Duodenal mucosa (tissue), 2 donors: ENCODE measurements at regions not wholly inside any gene's neighbourhood (a gene's known extent, or its start where the extent isn't known, plus 50 kb on each side); places are given as distances from the start of the nearest gene placed in this dataset.

Experiments
- H3K27ac ChIP-seq: one replicate; pipeline ENCODE4 v1.7.0; 2013; ENCODE audit warnings: low read depth, low read length
- H3K27me3 ChIP-seq, 2 donors: one replicate each; pipeline ENCODE4 v1.7.0; 2013; ENCODE audit warnings: low read length in 2 of 2, control low read depth in 1 of 2; ENCODE audit not compliant: insufficient read depth in 2 of 2, control insufficient read depth in 1 of 2
- H3K36me3 ChIP-seq, 2 donors: one replicate each; pipeline ENCODE4 v1.7.0; 2013; ENCODE audit warnings: low read length in 2 of 2, control low read depth in 1 of 2; ENCODE audit not compliant: insufficient read depth in 2 of 2, control insufficient read depth in 1 of 2
- H3K4me1 ChIP-seq, 2 donors: one replicate each; pipeline ENCODE4 v1.7.0; 2013; ENCODE audit warnings: low read length in 2 of 2, control low read depth in 1 of 2; ENCODE audit not compliant: insufficient read depth in 2 of 2, control insufficient read depth in 1 of 2
- H3K4me3 ChIP-seq, 2 donors: one replicate each; pipeline ENCODE4 v1.7.0; 2013; ENCODE audit warnings: low read length in 2 of 2, low read depth in 1 of 2
- H3K9ac ChIP-seq, 2 donors: one replicate each; pipeline ENCODE4 v1.7.0; 2013; ENCODE audit warnings: low read length in 2 of 2, low read depth in 1 of 2
- H3K9me3 ChIP-seq, 2 donors: one replicate each; pipeline ENCODE4 v1.7.0; 2013; ENCODE audit warnings: low read length in 2 of 2, control low read depth in 1 of 2; ENCODE audit not compliant: control insufficient read depth in 1 of 2

DNA sequence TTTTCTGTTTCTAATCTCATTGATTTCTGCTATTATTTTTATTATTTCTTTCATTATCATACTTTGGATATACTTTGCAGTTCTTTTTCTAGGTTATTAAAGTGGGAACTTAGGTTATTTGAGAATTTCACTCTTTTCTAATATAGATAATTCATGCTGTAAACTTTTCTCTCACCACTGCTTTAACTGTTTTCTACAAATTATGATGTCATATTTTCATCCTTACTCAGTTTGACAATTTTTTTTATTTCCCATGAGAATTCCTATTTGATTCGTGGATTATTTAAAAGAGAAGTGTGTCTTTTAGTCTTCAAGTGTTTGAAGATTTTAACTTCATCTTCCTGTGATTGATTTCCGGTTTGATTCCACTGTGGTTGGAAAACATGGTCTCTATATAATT is 336.8 kb upstream of the SALL1 start:
- no peak overlapping the region for H3K27ac ChIP-seq
- H3K4me1 ChIP-seq, result no peaks in the 10 kb centered on the region
- H3K9ac ChIP-seq, result no peak overlapping the region
- no peaks in the 10 kb centered on the region for H3K36me3 ChIP-seq
- no peak overlapping the region for H3K4me3 ChIP-seq
- no peaks in the 10 kb centered on the region for H3K27me3 ChIP-seq
- H3K9me3 ChIP-seq, result peaks cover 0 to 4% of the 10 kb centered on the region in 2 donors

DNA sequence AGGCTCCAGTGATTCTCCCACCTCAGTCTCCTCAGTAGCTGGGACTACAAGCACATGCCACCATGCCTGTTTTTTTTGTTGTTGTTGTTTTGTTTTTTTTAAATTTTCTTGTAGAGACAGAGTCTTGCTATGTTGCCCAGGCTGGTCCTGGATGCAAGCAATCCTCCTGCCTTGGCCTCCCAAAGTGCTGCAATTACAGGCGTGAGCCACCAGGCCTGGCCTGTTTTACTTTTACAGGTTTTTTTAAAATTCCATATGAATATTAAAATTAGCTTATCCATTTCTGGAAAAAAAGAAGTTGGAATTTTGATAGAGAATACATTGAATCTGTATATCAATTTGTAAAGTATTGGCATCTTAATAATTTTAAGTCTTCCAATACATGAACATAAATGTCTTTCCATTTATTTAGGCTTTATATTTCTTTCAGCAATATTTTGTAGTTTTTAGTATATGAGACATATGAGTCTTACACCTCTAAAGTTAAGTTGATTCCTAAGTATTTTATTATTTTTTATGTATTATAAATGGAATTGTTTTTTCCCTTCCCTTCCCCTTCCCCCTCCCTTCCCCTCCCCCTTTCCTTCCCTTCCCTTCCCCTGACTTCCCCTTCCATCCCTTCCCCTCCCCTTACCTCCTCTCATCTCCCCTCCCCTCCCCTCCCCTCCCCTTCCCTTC is 323.5 kb upstream of the SALL1 start:
- no peak overlapping the region for H3K27ac ChIP-seq
- H3K9ac ChIP-seq, result no peak overlapping the region
- H3K36me3 ChIP-seq, result no peaks in the 10 kb centered on the region
- no peak overlapping the region for H3K4me3 ChIP-seq
- no peaks in the 10 kb centered on the region for H3K4me1 ChIP-seq
- no peaks in the 10 kb centered on the region for H3K27me3 ChIP-seq
- no peaks in the 10 kb centered on the region for H3K9me3 ChIP-seq

GRCh38 chr16:51473091-51473490 is 322.0 kb upstream of the SALL1 start:
- Histone ChIP-seq H3K4me1 (no peaks in the 10 kb centered on the region), H3K9ac (no peak overlapping the region), H3K4me3 (no peak overlapping the region), H3K27ac (no peak overlapping the region), H3K36me3 (no peaks in the 10 kb centered on the region), H3K9me3 (no peaks in the 10 kb centered on the region), H3K27me3 (no peaks in the 10 kb centered on the region)

DNA sequence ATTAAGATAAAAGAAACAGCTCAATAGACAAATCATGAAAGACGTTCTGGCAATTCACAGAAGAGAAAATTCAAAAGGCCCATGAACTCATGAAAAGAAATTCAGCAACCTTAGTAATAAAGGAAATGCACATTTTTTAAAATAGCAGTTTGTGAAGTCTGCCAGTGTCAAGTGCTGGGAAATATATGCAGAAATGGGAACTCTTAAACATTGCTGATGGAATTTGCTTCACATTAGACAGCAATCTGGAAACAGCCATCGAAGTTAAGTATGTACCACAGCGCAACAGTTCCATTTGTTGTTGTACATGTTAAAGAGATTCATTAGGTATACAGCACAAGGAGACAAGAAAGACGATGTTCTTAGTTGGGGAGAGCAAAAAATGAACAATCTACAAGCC is 319.4 kb upstream of the SALL1 start:
- Histone ChIP-seq H3K4me3 (no peak overlapping the region), H3K36me3 (no peaks in the 10 kb centered on the region), H3K4me1 (no peaks in the 10 kb centered on the region), H3K9me3 (no peaks in the 10 kb centered on the region), H3K27me3 (no peaks in the 10 kb centered on the region), H3K9ac (no peak overlapping the region), H3K27ac (no peak overlapping the region)

DNA sequence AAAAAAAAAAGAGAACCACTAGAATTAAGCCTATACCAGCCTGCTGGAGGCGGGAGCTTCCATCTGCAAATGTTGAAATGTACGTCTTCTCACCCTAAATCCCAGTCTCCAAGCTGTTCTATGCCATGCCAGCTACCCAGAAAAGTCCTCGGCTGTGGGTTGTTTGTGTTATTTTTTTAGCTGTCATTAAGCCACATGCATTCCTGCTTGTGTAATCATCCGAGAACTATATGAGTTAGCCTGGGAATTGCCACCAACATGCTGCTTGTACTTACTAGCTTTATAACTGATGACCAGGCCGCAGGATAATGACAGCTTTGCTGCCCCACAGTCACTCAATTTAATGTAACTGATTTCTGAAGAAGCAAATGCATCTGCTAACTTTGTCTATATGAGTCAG is 313.9 kb upstream of the SALL1 start:
- Histone ChIP-seq H3K27me3 (no peaks in the 10 kb centered on the region), H3K9ac (no peak overlapping the region), H3K4me3 (no peak overlapping the region), H3K36me3 (no peaks in the 10 kb centered on the region), H3K4me1 (no peaks in the 10 kb centered on the region), H3K9me3 (no peaks in the 10 kb centered on the region), H3K27ac (no peak overlapping the region)

DNA sequence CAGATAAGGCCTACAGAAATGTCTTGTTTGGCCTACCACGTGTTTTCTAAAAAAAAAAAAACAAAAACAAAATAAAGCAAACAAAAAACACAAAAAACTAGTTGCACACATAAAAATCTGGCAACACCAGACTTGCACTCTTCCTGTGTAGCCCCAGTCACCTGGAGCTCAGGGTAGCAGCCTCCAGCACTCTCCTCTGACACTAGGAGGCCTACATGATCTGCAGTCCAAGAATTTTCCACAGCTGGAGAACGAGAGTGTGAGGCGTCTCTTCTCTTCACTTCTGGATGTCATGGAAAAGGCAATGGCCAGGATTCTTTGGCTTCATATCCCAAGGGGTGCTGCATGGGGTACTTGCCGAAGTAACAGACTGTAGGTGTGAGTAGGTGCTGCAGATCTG is 310.2 kb upstream of the SALL1 start:
- H3K36me3 ChIP-seq, result no peaks in the 10 kb centered on the region
- H3K4me1 ChIP-seq, result no peaks in the 10 kb centered on the region
- H3K9ac ChIP-seq, result no peak overlapping the region
- H3K27me3 ChIP-seq, result no peaks in the 10 kb centered on the region
- no peak overlapping the region for H3K27ac ChIP-seq
- H3K9me3 ChIP-seq, result no peaks in the 10 kb centered on the region
- no peak overlapping the region for H3K4me3 ChIP-seq

DNA sequence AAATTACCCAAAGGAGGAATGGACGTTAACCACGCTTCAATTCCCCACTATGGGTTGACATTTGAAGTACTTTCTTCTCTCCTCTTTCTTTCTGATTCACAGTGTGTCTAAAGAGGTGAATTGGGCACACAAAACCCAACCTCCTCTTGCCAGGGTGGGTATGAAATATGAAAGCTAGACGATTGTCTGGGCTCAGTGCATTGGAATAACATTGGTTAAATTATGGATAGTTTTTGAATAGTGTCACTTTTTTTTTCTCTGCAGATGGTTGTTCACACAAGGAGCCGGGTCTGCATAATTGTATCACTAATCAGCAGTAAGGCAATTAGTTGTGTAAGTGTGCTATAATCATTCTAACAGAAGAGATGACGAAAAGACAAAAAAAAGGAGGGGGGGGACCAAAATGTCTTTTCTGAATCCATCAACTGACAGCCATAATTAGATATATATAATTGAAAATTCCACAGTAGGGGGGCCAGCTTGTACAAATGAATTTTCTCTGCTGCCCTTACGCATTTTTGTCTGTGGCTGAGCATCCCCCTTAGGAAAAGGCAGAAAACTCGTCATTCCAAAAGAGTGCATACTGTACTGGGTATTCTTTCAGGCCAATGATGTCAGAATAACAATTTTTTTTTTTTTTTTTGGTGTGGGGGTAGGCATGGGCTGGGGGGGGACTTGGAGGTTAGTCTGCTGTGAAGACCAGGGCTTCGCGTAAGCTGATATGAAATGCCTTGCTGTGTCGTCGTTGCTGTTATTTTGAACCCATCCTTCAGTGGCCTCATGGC is 307.5 kb upstream of the SALL1 start:
- no peaks in the 10 kb centered on the region for H3K36me3 ChIP-seq
- H3K4me1 ChIP-seq, result no peaks in the 10 kb centered on the region
- no peaks in the 10 kb centered on the region for H3K9me3 ChIP-seq
- H3K27me3 ChIP-seq, result no peaks in the 10 kb centered on the region
- H3K27ac ChIP-seq, result no peak overlapping the region
- no peak overlapping the region for H3K9ac ChIP-seq
- no peak overlapping the region for H3K4me3 ChIP-seq

- H3K9ac ChIP-seq, result no peak overlapping the region
- H3K36me3 ChIP-seq, result no peaks in the 10 kb centered on the region
- no peaks in the 10 kb centered on the region for H3K4me1 ChIP-seq
- no peak overlapping the region for H3K4me3 ChIP-seq
- no peaks in the 10 kb centered on the region for H3K9me3 ChIP-seq
- no peak overlapping the region for H3K27ac ChIP-seq
- H3K27me3 ChIP-seq, result no peaks in the 10 kb centered on the region
Observed at GRCh38 chr16:51457775-51458174, 306.7 kb upstream of the SALL1 start.

- Histone ChIP-seq H3K9ac (no peak overlapping the region), H3K36me3 (no peaks in the 10 kb centered on the region), H3K9me3 (no peaks in the 10 kb centered on the region), H3K4me1 (no peaks in the 10 kb centered on the region), H3K27me3 (no peaks in the 10 kb centered on the region), H3K27ac (no peak overlapping the region), H3K4me3 (no peak overlapping the region)
Observed at GRCh38 chr16:51455398-51455797, 304.3 kb upstream of the SALL1 start.

DNA sequence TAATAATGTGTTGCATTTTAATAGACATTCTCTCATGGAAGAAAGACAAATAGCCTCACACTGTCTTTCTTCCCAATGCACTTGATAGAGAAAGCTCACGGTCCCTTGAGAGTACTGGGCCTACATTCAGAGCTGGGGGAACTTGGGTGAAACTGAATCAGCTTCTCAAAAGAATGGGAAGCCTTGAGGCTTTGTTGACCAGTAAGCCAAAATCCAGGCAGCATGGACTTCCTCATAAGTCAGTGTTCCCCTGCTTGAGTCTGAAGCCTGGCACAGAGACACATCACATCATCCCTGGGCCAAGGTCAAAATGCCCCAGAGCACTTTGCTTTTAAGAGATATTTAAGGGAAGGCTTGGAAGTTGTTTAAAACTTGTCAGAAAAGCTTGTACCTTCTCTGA is 302.2 kb upstream of the SALL1 start:
- no peaks in the 10 kb centered on the region for H3K9me3 ChIP-seq
- H3K9ac ChIP-seq, result no peak overlapping the region

More for the DNA sequence above, 302.2 kb upstream of the SALL1 start:
- Histone ChIP-seq H3K36me3 (no peaks in the 10 kb centered on the region), H3K4me1 (no peaks in the 10 kb centered on the region), H3K4me3 (no peak overlapping the region), H3K27me3 (no peaks in the 10 kb centered on the region), H3K27ac (no peak overlapping the region)
